ENCODE measurements at regions not wholly inside any gene's neighbourhood (a gene's known extent, or its start where the extent isn't known, plus 50 kb on each side); places are given as distances from the start of the nearest gene placed in this dataset.

DNA sequence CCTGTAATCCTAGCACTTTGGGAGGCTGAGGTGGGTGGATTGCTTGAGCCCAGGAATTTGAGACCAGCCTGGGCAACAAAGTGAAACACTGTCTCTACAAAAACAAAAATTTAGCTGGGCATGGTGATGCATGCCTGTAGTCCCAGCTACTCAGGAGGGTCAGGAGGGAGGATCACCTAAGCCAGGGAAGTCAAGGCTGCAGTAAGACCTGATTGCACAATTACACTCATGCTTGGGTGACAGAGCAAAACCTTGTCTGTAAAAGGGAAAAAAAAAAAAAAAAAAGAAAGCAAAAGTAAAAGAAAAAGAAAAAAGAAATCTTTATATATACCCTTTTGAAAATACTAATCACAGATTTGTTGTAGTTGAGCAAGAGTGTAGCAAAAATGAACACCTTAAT, 801.0 kb upstream of the IGFBP7 start:
- no TSS peak for BruUV-seq (replicated peaks)
- TF ChIP-seq TCF7L2 (IDR thresholded peaks at IDR 0.05; ENCODE audit: low read depth, low read length) (no peak), POLR2AphosphoS5 (IDR thresholded peaks at IDR 0.05; ENCODE audit: low read depth, low read length) (no peak)
- TF ChIP-seq, protein P1, sequence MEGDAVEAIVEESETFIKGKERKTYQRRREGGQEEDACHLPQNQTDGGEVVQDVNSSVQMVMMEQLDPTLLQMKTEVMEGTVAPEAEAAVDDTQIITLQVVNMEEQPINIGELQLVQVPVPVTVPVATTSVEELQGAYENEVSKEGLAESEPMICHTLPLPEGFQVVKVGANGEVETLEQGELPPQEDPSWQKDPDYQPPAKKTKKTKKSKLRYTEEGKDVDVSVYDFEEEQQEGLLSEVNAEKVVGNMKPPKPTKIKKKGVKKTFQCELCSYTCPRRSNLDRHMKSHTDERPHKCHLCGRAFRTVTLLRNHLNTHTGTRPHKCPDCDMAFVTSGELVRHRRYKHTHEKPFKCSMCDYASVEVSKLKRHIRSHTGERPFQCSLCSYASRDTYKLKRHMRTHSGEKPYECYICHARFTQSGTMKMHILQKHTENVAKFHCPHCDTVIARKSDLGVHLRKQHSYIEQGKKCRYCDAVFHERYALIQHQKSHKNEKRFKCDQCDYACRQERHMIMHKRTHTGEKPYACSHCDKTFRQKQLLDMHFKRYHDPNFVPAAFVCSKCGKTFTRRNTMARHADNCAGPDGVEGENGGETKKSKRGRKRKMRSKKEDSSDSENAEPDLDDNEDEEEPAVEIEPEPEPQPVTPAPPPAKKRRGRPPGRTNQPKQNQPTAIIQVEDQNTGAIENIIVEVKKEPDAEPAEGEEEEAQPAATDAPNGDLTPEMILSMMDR (IDR thresholded peaks at IDR 0.05): no peak
- ATAC-seq (no peak), DNase-seq (ENCODE audit: low read depth, low spot score) (no peak)
- H3K36me3 ChIP-seq (ENCODE audit: control insufficient read depth, insufficient read depth, low read length): no peaks in the 10 kb centered on the region
- no peaks in the 10 kb centered on the region for H3K9me3 ChIP-seq (ENCODE audit: control insufficient read depth, insufficient read depth, low read depth, low read length)
- ChIA-PET CTCF (no interaction called here), POLR2A (no interaction called here)
- intact Hi-C loops (cut with micrococcal nuclease; ENCODE audit: unreplicated experiment) (no loop called here), in situ Hi-C loops (cut with HindIII; ENCODE audit: low pct_unique_long_range_greater_than_20kb, low sequenced_read_pairs) (no loop called here)
- no peaks in the 10 kb centered on the region for H3K4me1 ChIP-seq (ENCODE audit: control insufficient read depth, insufficient read depth, low read length)
- no peaks in the 10 kb centered on the region for H3K27me3 ChIP-seq (ENCODE audit: control insufficient read depth, insufficient read depth, low read length)
- no peak overlapping the region for H3K27ac ChIP-seq (ENCODE audit: low read length)
- no peak overlapping the region for H3K4me3 ChIP-seq (ENCODE audit: low read depth in 2 of 2, low read length in 2 of 2)

DNA sequence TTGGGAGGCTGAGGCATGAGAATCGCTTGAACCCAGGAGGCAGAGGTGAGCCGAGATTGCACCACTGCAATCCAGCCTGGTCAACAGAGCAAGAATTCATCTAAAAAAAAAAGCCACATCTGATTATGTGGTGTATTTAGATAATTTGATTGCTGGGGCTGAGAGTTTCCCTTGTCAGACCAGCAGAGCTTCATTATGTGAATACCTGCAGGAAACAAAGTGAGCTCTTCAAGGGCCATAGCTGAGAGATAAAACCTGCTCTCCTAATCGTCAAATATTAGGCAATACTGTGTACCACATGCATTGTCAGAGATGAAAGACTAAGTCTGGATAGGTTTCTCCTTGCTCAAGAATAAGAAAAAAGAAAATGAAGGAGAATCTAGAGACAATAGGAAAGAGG, 800.0 kb upstream of the IGFBP7 start:
- no peak for ATAC-seq
- in situ Hi-C loops (cut with HindIII; ENCODE audit: low pct_unique_long_range_greater_than_20kb, low sequenced_read_pairs): no loop called here
- intact Hi-C loops (cut with micrococcal nuclease; ENCODE audit: unreplicated experiment): no loop called here
- BruUV-seq (replicated peaks): no TSS peak
- Histone ChIP-seq H3K36me3 (ENCODE audit: control insufficient read depth, insufficient read depth, low read length) (no peaks in the 10 kb centered on the region), H3K27ac (ENCODE audit: low read length) (no peak overlapping the region), H3K4me3 (ENCODE audit: low read depth in 2 of 2, low read length in 2 of 2) (no peak overlapping the region), H3K4me1 (ENCODE audit: control insufficient read depth, insufficient read depth, low read length) (no peaks in the 10 kb centered on the region), H3K27me3 (ENCODE audit: control insufficient read depth, insufficient read depth, low read length) (no peaks in the 10 kb centered on the region), H3K9me3 (ENCODE audit: control insufficient read depth, insufficient read depth, low read depth, low read length) (no peaks in the 10 kb centered on the region)
- DNase-seq (ENCODE audit: low read depth, low spot score): no peak
- TF ChIP-seq TCF7L2 (IDR thresholded peaks at IDR 0.05; ENCODE audit: low read depth, low read length) (no peak), POLR2AphosphoS5 (IDR thresholded peaks at IDR 0.05; ENCODE audit: low read depth, low read length) (no peak), SIN3A (IDR thresholded peaks at IDR 0.05; ENCODE audit: borderline replicate concordance, insufficient read depth, low read depth, low read length) (no peak)
- TF ChIP-seq, protein P2, sequence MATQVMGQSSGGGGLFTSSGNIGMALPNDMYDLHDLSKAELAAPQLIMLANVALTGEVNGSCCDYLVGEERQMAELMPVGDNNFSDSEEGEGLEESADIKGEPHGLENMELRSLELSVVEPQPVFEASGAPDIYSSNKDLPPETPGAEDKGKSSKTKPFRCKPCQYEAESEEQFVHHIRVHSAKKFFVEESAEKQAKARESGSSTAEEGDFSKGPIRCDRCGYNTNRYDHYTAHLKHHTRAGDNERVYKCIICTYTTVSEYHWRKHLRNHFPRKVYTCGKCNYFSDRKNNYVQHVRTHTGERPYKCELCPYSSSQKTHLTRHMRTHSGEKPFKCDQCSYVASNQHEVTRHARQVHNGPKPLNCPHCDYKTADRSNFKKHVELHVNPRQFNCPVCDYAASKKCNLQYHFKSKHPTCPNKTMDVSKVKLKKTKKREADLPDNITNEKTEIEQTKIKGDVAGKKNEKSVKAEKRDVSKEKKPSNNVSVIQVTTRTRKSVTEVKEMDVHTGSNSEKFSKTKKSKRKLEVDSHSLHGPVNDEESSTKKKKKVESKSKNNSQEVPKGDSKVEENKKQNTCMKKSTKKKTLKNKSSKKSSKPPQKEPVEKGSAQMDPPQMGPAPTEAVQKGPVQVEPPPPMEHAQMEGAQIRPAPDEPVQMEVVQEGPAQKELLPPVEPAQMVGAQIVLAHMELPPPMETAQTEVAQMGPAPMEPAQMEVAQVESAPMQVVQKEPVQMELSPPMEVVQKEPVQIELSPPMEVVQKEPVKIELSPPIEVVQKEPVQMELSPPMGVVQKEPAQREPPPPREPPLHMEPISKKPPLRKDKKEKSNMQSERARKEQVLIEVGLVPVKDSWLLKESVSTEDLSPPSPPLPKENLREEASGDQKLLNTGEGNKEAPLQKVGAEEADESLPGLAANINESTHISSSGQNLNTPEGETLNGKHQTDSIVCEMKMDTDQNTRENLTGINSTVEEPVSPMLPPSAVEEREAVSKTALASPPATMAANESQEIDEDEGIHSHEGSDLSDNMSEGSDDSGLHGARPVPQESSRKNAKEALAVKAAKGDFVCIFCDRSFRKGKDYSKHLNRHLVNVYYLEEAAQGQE (IDR thresholded peaks at IDR 0.05; ENCODE audit: insufficient read depth in 1 of 2, low read depth in 2 of 2, low read length in 1 of 2): no peak
- TF ChIP-seq, protein P1 (IDR thresholded peaks at IDR 0.05): no peak
- ChIA-PET POLR2A (no interaction called here), CTCF (no interaction called here)

DNA sequence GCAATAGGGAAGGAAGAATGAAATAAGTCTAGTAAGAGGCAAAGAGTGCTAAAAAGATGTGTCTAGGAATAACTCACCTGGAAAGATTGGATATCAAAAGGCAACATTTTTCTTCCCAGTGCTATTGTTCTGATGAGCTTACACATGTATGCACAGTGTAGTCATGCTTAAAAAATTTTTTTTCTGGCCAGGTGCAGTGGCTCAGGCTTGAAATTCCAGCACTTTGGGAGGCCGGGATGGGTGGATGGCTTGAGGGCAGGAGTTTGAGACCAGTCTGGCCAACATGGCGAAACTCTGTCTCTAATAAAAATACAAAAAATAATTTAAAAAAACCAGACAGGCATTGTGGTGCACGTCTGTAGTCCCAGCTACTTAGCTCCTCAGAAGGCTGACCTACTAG, 795.8 kb upstream of the IGFBP7 start:
- no peak overlapping the region for H3K4me3 ChIP-seq (ENCODE audit: low read depth in 2 of 2, low read length in 2 of 2)
- ATAC-seq (no peak), DNase-seq (ENCODE audit: low read depth, low spot score) (no peak)
- ChIA-PET CTCF (no interaction called here), POLR2A (no interaction called here)
- no TSS peak for BruUV-seq (replicated peaks)
- no peaks in the 10 kb centered on the region for H3K36me3 ChIP-seq (ENCODE audit: control insufficient read depth, insufficient read depth, low read length)
- H3K4me1 ChIP-seq (ENCODE audit: control insufficient read depth, insufficient read depth, low read length): no peaks in the 10 kb centered on the region
- TF ChIP-seq SIN3A (IDR thresholded peaks at IDR 0.05; ENCODE audit: borderline replicate concordance, insufficient read depth, low read depth, low read length): no peak
- no peak for TF ChIP-seq TCF7L2 (IDR thresholded peaks at IDR 0.05; ENCODE audit: low read depth, low read length)
- TF ChIP-seq, protein P2 (IDR thresholded peaks at IDR 0.05; ENCODE audit: insufficient read depth in 1 of 2, low read depth in 2 of 2, low read length in 1 of 2): no peak
- TF ChIP-seq POLR2AphosphoS5 (IDR thresholded peaks at IDR 0.05; ENCODE audit: low read depth, low read length): no peak
- TF ChIP-seq, protein P1 (IDR thresholded peaks at IDR 0.05): no peak
- in situ Hi-C loops (cut with HindIII; ENCODE audit: low pct_unique_long_range_greater_than_20kb, low sequenced_read_pairs): no loop called here
- intact Hi-C loops (cut with micrococcal nuclease; ENCODE audit: unreplicated experiment): no loop called here
- H3K9me3 ChIP-seq (ENCODE audit: control insufficient read depth, insufficient read depth, low read depth, low read length): no peaks in the 10 kb centered on the region
- no peak overlapping the region for H3K27ac ChIP-seq (ENCODE audit: low read length)
- H3K27me3 ChIP-seq (ENCODE audit: control insufficient read depth, insufficient read depth, low read length): no peaks in the 10 kb centered on the region
